OCI-LY3 (cell line): ENCODE measurements at regions not wholly inside any gene's neighbourhood (a gene's known extent, or its start where the extent isn't known, plus 50 kb on each side); places are given as distances from the start of the nearest gene placed in this dataset.

ENCODE experiments used
- EZH2phosphoT487 ChIP-seq: fragments of 200-600 bp; shearing (Covaris generic); IDR thresholded peaks from 2 replicates; pipeline ENCODE4 v1.6.1; 2018; ENCODE audit warnings: antibody characterized with exemption, mixed run types, low read depth
- TF ChIP-seq, protein P1 (sequence below): fragments of 200-600, 300-600 bp; sonication (generic); IDR thresholded peaks from 2 replicates; pipeline ENCODE4 v1.5.1; 2014; ENCODE audit warnings: antibody characterized with exemption, low read length, low read depth

DNA sequence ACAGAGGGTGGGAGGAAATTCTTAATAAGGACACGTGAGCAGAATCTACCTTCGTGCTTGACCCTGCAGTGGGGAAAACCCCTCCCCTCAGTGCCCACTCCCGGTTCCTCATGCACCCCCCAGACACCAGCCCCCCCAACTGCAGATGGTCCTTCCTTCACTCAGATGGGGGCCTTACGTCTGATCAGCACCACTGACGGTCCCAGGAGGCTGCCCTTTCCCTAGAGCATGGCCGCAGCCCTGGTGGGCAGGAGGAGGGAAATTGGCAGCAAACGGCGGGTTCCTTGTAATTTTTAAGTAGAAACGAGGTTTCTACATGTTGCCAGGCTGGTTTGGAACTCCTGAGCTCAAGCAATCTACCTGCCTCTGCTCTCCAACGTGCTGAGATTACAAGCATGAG, 477.7 kb downstream of the TBC1D22A start:
- TF ChIP-seq, protein P1, sequence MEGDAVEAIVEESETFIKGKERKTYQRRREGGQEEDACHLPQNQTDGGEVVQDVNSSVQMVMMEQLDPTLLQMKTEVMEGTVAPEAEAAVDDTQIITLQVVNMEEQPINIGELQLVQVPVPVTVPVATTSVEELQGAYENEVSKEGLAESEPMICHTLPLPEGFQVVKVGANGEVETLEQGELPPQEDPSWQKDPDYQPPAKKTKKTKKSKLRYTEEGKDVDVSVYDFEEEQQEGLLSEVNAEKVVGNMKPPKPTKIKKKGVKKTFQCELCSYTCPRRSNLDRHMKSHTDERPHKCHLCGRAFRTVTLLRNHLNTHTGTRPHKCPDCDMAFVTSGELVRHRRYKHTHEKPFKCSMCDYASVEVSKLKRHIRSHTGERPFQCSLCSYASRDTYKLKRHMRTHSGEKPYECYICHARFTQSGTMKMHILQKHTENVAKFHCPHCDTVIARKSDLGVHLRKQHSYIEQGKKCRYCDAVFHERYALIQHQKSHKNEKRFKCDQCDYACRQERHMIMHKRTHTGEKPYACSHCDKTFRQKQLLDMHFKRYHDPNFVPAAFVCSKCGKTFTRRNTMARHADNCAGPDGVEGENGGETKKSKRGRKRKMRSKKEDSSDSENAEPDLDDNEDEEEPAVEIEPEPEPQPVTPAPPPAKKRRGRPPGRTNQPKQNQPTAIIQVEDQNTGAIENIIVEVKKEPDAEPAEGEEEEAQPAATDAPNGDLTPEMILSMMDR, result no peak
- TF ChIP-seq EZH2phosphoT487, result no peak
